Sigmoid colon (tissue), 4 donors: ENCODE measurements at regions not wholly inside any gene's neighbourhood (a gene's known extent, or its start where the extent isn't known, plus 50 kb on each side); places are given as distances from the start of the nearest gene placed in this dataset.

Source experiments
- CTCF ChIP-seq, 4 experiments: fragments of 450-650 bp in 3 of 4; fragments of 200-600 bp in 1 of 4; IDR thresholded peaks; one replicate each; pipeline ENCODE4 v1.5.1; 2016 to 2019; ENCODE audit warnings: antibody characterized with exemption in 4 of 4, mild to moderate bottlenecking in 3 of 4, moderate library complexity in 2 of 4
- EP300 ChIP-seq, 4 donors: sonication (generic); formaldehyde crosslinking; IDR thresholded peaks; one replicate each; pipeline ENCODE4 v1.6.1; 2017; ENCODE audit warnings: antibody characterized with exemption in 4 of 4
- POLR2A ChIP-seq, 2 donors: fragments of 450-650 bp; IDR thresholded peaks; one replicate each; pipeline ENCODE4 v1.6.1; 2016; ENCODE audit warnings: antibody characterized with exemption in 2 of 2, mild to moderate bottlenecking in 2 of 2, moderate library complexity in 2 of 2
- POLR2AphosphoS5 ChIP-seq, 4 donors: sonication (generic); formaldehyde crosslinking; IDR thresholded peaks; one replicate each; pipeline ENCODE4 v1.6.1; 2017; ENCODE audit warnings: antibody characterized with exemption in 4 of 4

DNA sequence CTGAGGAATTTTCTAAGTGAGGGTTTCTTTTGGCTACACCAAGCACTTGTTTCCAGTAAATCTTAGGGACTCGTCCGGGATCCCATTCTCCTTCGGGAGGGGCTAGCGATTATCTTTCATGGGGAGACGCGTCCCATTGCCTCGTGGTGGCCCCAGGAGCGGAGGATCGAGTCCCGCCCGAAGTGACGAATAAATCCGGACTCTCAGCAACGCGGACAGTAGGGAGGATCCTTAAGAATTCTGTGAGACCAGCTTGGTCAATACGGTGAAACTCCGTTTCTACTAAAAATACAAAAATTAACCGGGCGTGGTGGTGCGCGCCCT lies 69.1 kb upstream of the PRSS16 start:
- TF ChIP-seq CTCF (IDR thresholded peaks at IDR 0.05) (no peak), POLR2AphosphoS5 (IDR thresholded peaks at IDR 0.05) (no peak), POLR2A (IDR thresholded peaks at IDR 0.05) (no peak), EP300 (IDR thresholded peaks at IDR 0.05) (no peak)
